Heart left ventricle (tissue), 13 donors: ENCODE measurements at regions not wholly inside any gene's neighbourhood (a gene's known extent, or its start where the extent isn't known, plus 50 kb on each side); places are given as distances from the start of the nearest gene placed in this dataset.

ENCODE experiments used
- POLR2A ChIP-seq, 2 donors: fragments of 450-650 bp; IDR thresholded peaks; one replicate each; pipeline ENCODE4 v1.6.1; 2017; ENCODE audit warnings: antibody characterized with exemption in 2 of 2, mild to moderate bottlenecking in 2 of 2, moderate library complexity in 2 of 2
- TF ChIP-seq, protein P1 (sequence below), 12 donors: fragments of 200-600 bp; sonication (generic) in 4 of 12; IDR thresholded peaks; one replicate each; pipeline versions ENCODE4 v1.5.0 to v1.8.0; 2018 to 2022; ENCODE audit warnings: antibody characterized with exemption in 12 of 12, mild to moderate bottlenecking in 5 of 12
- donor health status: ischemic (EF 13 %, LVEDD 7.1; RV severe dilation, severe dysfunction).
- donor health status: DM: no; HTN: yes; CAD: no.
- donor health status: DM: no; HTN: no; CAD: no.
- donor health status: ischemic (EF 25% LVEDD 6.9; RV normal size, moderate dysfunction).
- donor health status: ischemic (EF 25% LVEDD 5.7; RV mildly dilated, moderate dysfunction).
- donor health status: ischemic (EF 35%, LVEDD 5.7; RV mildly dilated, moderate dysfunction).
- donor health status: nonischemic (EF 11% LVEDD 7.7; RV severe dilation, severe dysfunction).
- donor health status: DM: yes; HTN: yes; CAD: no.
- donor health status: PGD.
- donor health status: ischemic (EF 29% LVEDD 5.4; RV normal size, mild dysfunction).
- donor health status: nonischemic (EF 23%, LVEDD 6.1; RV moderate dilation, normal function).

DNA sequence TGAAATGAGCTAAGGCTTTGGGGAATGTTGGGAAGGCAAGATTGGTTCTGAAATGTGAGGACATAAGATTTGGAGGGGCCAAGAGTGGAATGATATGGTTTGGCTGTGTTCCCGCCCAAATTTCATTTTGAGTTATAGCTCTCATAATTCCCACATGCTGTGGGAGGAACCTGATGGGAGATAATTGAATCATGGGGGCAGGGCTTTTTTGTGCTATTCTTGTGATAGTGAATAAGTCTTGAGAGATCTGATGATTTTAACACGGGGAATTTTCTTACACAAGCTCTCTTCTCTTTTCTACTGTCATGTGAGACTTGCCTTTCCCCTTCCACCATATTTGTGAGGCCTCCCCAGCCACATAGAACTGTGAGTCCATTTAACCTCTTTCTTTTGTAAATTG is 157.6 kb upstream of the C1QTNF7 start:
- TF ChIP-seq, protein P1, sequence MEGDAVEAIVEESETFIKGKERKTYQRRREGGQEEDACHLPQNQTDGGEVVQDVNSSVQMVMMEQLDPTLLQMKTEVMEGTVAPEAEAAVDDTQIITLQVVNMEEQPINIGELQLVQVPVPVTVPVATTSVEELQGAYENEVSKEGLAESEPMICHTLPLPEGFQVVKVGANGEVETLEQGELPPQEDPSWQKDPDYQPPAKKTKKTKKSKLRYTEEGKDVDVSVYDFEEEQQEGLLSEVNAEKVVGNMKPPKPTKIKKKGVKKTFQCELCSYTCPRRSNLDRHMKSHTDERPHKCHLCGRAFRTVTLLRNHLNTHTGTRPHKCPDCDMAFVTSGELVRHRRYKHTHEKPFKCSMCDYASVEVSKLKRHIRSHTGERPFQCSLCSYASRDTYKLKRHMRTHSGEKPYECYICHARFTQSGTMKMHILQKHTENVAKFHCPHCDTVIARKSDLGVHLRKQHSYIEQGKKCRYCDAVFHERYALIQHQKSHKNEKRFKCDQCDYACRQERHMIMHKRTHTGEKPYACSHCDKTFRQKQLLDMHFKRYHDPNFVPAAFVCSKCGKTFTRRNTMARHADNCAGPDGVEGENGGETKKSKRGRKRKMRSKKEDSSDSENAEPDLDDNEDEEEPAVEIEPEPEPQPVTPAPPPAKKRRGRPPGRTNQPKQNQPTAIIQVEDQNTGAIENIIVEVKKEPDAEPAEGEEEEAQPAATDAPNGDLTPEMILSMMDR (IDR thresholded peaks at IDR 0.05) = no peak
- TF ChIP-seq POLR2A (IDR thresholded peaks at IDR 0.05) = no peak
